D721Med (cell line): ENCODE measurements at regions not wholly inside any gene's neighbourhood (a gene's known extent, or its start where the extent isn't known, plus 50 kb on each side); places are given as distances from the start of the nearest gene placed in this dataset.
A peak's percentile ranks its signal among the peaks of the same experiment; 100 is the strongest.

Experiments
- DNase-seq: peaks from one replicate; pipeline ENCODE4 v3.0.0; 2011; ENCODE audit warnings: low spot score; ENCODE audit not compliant: insufficient read length
- FAIRE-seq: peaks from 2 replicates; lab custom pipeline; 2011; peaks lifted over from hg19 to GRCh38; lab: Jason Lieb, UNC
- CTCF ChIP-seq: IDR thresholded peaks from 2 replicates; pipeline ENCODE4 v1.5.1; 2012; ENCODE audit warnings: mild to moderate bottlenecking, control low read depth; ENCODE audit not compliant: insufficient read depth; ENCODE audit errors: missing control alignments

- peak; percentile 59 for TF ChIP-seq CTCF
- FAIRE-seq (no peak), DNase-seq (no peak)
Observed at GRCh38 chr2:142603759-142604158, 273.7 kb upstream of the KYNU start.

GRCh38 chr2:142602418-142602989 is 275.0 kb upstream of the KYNU start:
- TF ChIP-seq CTCF: no peak
- FAIRE-seq (no peak), DNase-seq (no peak)

GRCh38 chr2:142601794-142602193 is 275.7 kb upstream of the KYNU start:
- peak; percentile 3 for TF ChIP-seq CTCF
- FAIRE-seq (no peak), DNase-seq (no peak)

GRCh38 chr2:142599504-142599903 is 278.0 kb upstream of the KYNU start:
- FAIRE-seq: no peak
- TF ChIP-seq CTCF: no peak
- DNase-seq: no peak

- DNase-seq (no peak), FAIRE-seq (no peak)
- TF ChIP-seq CTCF: no peak
Observed at GRCh38 chr2:142598846-142599245, 278.6 kb upstream of the KYNU start.

- DNase-seq (no peak), FAIRE-seq (no peak)
- no peak for TF ChIP-seq CTCF
Observed at GRCh38 chr2:142596334-142597088, 281.0 kb upstream of the KYNU start.

GRCh38 chr2:142594935-142595334 is 282.5 kb upstream of the KYNU start:
- TF ChIP-seq CTCF: no peak
- DNase-seq (no peak), FAIRE-seq (no peak)
